ENCODE measurements at regions not wholly inside any gene's neighbourhood (a gene's known extent, or its start where the extent isn't known, plus 50 kb on each side); places are given as distances from the start of the nearest gene placed in this dataset.

- DNase-seq (ENCODE audit: low read depth in 2 of 2, low spot score in 1 of 2) = no peak
These were observed 75.2 kb downstream of the RHCG start for GRCh38 chr15:89421219-89421618.

- DNase-seq (ENCODE audit: low read depth in 2 of 2, low spot score in 1 of 2) = no peak
These were observed 76.9 kb downstream of the RHCG start for GRCh38 chr15:89419370-89419984.

GRCh38 chr15:89417206-89417725, 79.1 kb downstream of the RHCG start:
- no peak for DNase-seq (ENCODE audit: low read depth in 2 of 2, low spot score in 1 of 2)

GRCh38 chr15:89416339-89417183, 79.8 kb downstream of the RHCG start:
- peak in 1 of 2 donors; percentile 18 for DNase-seq (ENCODE audit: low read depth in 2 of 2, low spot score in 1 of 2)

GRCh38 chr15:89414571-89414970, 79.9 kb upstream of the POLG start:
- DNase-seq (ENCODE audit: low read depth in 2 of 2, low spot score in 1 of 2) = no peak

GRCh38 chr15:89413877-89414276, 79.3 kb upstream of the POLG start:
- DNase-seq (ENCODE audit: low read depth in 2 of 2, low spot score in 1 of 2) = no peak

GRCh38 chr15:89412905-89413411, 78.3 kb upstream of the POLG start:
- no peak for DNase-seq (ENCODE audit: low read depth in 2 of 2, low spot score in 1 of 2)

- no peak for DNase-seq (ENCODE audit: low read depth in 2 of 2, low spot score in 1 of 2)
These were observed 75.4 kb upstream of the POLG start for GRCh38 chr15:89410039-89410435.

- DNase-seq (ENCODE audit: low read depth in 2 of 2, low spot score in 1 of 2) = no peak
These were observed 74.8 kb upstream of the POLG start for GRCh38 chr15:89409184-89410038.

GRCh38 chr15:89408372-89409183, 74.0 kb upstream of the POLG start:
- no peak for DNase-seq (ENCODE audit: low read depth in 2 of 2, low spot score in 1 of 2)

GRCh38 chr15:89406940-89407607, 72.5 kb upstream of the POLG start:
- DNase-seq (ENCODE audit: low read depth in 2 of 2, low spot score in 1 of 2) = no peak

- DNase-seq (ENCODE audit: low read depth in 2 of 2, low spot score in 1 of 2) = no peak
These were observed 71.8 kb upstream of the POLG start for GRCh38 chr15:89406218-89406939.

- no peak for DNase-seq (ENCODE audit: low read depth in 2 of 2, low spot score in 1 of 2)
These were observed 70.9 kb upstream of the POLG start for GRCh38 chr15:89405494-89405893.

GRCh38 chr15:89404023-89404422, 69.4 kb upstream of the POLG start:
- DNase-seq (ENCODE audit: low read depth in 2 of 2, low spot score in 1 of 2) = no peak

GRCh38 chr15:89402518-89402805, 67.8 kb upstream of the POLG start:
- DNase-seq (ENCODE audit: low read depth in 2 of 2, low spot score in 1 of 2) = no peak

- no peak for DNase-seq (ENCODE audit: low read depth in 2 of 2, low spot score in 1 of 2)
These were observed 67.2 kb upstream of the POLG start for GRCh38 chr15:89401631-89402517.

GRCh38 chr15:89400782-89401545, 66.3 kb upstream of the POLG start:
- DNase-seq (ENCODE audit: low read depth in 2 of 2, low spot score in 1 of 2) = no peak
